LNCAP (cell line): ENCODE measurements at regions not wholly inside any gene's neighbourhood (a gene's known extent, or its start where the extent isn't known, plus 50 kb on each side); places are given as distances from the start of the nearest gene placed in this dataset.

Source experiments
- TF ChIP-seq, protein P1 (sequence below): fragments of 450-650 bp; IDR thresholded peaks from 2 replicates; pipeline ENCODE4 v1.5.1; 2017; ENCODE audit warnings: mild to moderate bottlenecking

DNA sequence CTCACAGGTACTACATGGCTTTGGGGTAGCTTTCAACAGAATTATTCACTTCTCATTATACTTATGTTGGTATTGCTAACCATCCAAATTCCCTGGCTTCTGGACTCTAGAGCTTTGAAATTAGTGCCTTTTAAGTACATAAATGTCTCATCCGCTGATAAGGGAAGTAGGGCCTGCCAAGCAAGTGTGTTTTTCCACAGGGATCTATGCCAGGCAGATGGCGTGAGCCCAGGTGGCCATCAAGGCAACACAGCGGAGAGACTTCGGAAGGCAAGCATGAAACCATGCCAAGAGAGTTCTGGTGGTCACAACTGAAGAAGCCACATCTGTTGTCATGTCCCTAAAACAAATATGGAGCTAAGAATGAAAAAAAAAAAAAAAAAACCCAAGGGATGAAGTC is 503.1 kb upstream of the LCORL start:
- TF ChIP-seq, protein P1, sequence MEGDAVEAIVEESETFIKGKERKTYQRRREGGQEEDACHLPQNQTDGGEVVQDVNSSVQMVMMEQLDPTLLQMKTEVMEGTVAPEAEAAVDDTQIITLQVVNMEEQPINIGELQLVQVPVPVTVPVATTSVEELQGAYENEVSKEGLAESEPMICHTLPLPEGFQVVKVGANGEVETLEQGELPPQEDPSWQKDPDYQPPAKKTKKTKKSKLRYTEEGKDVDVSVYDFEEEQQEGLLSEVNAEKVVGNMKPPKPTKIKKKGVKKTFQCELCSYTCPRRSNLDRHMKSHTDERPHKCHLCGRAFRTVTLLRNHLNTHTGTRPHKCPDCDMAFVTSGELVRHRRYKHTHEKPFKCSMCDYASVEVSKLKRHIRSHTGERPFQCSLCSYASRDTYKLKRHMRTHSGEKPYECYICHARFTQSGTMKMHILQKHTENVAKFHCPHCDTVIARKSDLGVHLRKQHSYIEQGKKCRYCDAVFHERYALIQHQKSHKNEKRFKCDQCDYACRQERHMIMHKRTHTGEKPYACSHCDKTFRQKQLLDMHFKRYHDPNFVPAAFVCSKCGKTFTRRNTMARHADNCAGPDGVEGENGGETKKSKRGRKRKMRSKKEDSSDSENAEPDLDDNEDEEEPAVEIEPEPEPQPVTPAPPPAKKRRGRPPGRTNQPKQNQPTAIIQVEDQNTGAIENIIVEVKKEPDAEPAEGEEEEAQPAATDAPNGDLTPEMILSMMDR, result no peak

DNA sequence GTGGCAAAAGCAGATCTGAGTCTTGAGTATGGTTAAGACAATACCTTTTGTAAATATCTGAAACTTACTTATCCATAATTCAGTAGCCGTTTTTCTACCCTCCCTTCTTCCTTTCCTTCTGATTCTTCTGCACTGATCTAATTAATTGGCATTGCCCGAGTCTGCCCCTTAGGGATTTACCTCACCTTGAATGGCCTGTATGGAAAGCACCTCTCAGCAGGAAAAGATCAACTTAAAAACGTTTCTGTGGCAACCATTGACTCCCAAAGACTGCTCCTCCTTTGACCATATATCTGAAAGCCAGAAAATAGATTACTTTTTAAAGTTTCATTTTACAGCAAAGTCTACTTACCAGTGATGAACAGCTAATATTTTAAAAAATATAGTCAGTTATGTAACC is 496.5 kb upstream of the LCORL start:
- TF ChIP-seq, protein P1, result no peak

DNA sequence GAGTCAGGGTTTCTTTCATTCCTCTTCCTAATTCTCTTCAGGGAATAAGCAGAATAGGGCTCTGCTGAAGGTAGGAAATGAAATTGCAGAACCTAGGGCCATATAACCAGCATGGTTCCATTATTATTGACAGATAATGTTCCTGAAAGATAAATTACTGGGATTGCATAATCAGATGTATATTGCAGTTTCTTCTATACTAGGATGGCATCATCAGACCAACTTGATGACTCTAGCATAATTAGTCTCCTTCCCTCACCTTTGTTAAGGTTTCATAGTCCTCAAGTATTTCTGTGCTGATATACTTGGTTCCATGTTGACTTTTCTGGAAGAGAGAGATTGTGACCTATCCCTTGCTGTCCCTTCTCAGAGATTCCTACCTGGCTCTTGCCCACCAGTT is 492.3 kb upstream of the LCORL start:
- TF ChIP-seq, protein P1, result no peak

DNA sequence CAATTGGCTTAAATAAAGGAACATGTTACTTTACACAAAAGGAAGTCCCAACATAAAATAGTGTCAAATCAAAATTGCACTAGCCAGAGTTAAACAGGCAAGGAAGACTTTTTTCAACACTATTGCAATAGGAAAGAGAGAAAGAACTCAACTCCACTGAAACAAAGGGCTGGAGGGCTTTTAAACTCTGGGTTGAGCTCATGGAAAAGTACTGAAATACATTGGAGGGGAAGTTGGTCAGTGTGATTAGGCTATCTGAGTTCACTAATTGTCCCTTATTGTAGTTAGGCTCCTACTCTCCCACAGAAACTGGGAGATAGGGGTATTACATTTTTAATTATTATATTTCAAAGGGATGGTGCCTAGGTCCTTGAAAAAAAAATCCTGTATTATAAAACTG is 491.2 kb upstream of the LCORL start:
- TF ChIP-seq, protein P1, result no peak

DNA sequence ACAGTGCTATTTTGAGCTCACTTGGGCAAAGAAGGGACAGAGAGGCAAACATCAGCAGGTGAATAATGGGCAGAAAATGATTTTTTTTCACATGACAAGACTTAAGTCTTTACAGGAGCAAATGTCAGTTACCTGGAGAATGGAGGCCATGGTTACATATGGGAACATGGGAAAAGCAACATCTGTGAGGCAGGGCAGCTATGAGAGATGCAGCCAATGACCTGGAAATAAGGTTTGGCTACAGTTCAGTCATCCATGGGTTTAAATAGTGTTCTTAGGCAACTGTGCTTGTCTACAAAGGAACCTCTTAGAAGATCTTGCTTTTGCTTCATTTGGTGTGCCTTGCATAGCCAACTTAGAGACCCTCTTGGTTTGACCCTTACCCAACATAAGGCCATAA is 490.2 kb upstream of the LCORL start:
- TF ChIP-seq, protein P1, result no peak

DNA sequence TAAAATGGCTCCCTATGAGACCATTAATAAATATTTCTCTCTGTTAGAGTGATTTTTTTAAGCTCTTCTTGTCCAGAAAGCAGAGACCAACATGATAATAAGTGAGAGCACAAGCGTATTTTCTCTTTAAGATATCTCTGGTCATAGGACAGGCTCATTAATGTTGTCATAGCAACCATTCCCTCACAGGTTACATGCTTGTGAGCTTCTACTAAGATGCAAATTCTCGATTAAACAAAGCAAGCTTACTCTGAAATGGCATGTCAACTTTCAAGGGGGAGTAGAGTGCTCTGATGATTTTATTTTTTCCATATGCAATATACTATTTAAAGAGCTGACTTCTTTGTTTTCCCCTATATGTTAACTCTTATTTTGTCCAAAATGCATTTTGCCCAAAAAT is 487.2 kb upstream of the LCORL start:
- TF ChIP-seq, protein P1, result no peak

DNA sequence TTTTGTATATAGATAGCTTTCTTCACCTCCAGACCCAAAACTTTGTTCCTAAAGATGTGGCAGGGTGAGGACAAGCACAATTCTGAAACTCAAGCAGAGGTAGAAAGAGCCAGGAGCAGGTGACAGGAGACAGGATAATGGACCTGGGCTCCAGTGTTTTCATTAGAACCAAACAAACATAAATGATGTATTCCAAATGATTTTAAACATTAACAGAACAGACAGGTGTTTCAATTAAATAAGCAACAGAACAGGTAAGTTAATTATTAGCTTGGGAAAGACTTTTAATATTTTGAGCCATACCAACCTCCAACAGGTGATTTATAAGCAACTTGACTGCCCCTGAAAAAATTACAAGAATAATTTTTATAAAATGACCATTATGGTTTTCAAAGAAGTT is 459.4 kb upstream of the LCORL start:
- TF ChIP-seq, protein P1, result no peak

DNA sequence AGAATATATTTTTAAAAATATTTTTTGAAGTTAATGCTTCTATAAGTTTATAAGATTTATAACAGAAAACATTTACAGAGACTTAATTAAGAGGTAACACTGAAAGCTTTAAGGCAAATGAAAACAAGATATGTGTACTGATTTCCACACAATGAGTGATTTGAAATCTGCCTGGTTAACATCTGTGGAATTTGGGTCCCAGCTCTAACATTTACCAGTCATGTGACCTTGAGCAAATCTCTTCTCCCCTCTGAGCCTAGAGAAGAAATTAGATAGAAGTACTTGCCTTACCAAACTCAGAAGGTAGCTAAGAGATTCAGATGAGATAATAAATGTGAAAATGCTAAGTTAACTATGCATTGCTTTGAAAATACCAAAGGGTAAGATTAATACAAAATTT is 458.8 kb upstream of the LCORL start:
- TF ChIP-seq, protein P1, result no peak
